ENCODE measurements at regions not wholly inside any gene's neighbourhood (a gene's known extent, or its start where the extent isn't known, plus 50 kb on each side); places are given as distances from the start of the nearest gene placed in this dataset.

DNA sequence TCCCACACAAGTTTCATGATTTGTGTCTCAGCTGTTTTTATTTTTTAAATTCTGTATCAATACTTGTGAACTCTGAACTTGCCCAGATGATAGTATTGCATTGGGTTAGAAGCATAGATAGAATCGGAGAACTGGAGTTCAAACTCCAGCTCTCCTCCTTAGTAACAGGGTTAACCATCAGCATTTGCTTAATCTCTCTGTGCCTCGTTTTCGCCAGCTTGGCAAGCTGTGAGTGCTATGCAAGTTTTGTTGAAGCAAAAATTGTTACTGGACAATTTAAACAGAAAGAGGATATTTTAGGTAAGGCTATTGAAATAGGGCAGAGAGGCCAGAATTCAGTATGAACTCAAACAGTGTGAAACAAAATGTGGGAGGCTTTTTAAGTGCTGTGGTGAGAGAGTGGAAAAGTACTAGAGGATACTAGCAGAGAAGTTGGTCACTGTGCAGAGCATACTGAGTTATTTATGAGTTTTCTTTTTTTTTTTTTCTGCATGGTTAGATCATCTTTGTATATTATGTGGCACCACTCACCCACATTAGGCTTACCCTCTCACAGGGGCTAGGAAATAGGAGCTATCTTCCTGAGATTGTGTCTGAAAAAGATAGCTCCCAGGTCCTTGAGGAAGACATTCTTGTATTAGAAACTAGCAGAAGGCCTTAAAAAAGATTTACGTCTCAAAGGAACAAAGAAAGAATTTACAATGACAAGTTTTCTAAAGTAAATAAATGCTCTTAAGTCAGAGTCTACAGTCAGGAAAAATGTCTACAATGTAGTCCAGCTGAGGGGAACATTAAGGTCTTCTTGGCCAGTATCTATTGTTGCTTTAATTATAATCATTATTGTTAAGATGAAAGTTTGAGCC lies 1126.6 kb downstream of the FAT4 start:
- TF ChIP-seq, protein P1, sequence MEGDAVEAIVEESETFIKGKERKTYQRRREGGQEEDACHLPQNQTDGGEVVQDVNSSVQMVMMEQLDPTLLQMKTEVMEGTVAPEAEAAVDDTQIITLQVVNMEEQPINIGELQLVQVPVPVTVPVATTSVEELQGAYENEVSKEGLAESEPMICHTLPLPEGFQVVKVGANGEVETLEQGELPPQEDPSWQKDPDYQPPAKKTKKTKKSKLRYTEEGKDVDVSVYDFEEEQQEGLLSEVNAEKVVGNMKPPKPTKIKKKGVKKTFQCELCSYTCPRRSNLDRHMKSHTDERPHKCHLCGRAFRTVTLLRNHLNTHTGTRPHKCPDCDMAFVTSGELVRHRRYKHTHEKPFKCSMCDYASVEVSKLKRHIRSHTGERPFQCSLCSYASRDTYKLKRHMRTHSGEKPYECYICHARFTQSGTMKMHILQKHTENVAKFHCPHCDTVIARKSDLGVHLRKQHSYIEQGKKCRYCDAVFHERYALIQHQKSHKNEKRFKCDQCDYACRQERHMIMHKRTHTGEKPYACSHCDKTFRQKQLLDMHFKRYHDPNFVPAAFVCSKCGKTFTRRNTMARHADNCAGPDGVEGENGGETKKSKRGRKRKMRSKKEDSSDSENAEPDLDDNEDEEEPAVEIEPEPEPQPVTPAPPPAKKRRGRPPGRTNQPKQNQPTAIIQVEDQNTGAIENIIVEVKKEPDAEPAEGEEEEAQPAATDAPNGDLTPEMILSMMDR (IDR thresholded peaks at IDR 0.05 in 4 of 5, conservative IDR thresholded peaks at IDR 0.05 in 1 of 5) = no peak
- TF ChIP-seq POLR2A (IDR thresholded peaks at IDR 0.05) = no peak
